NCI-H2171 treated with DMSO at 0.1 percent for 48 hours (cell line): ENCODE measurements at regions not wholly inside any gene's neighbourhood (a gene's known extent, or its start where the extent isn't known, plus 50 kb on each side); places are given as distances from the start of the nearest gene placed in this dataset.
"Not testable (repeated sequence)": the region's sequence is repeated elsewhere in the genome, so short reads cannot be mapped to it uniquely, and the experiment has no call there.

ENCODE experiments used
- DNase-seq: peaks from one replicate; lab custom pipeline; 2025; lab: John Stamatoyannopoulos, UW

- DNase-seq: no peak
These were observed 147.5 kb upstream of the PIK3R1 start for GRCh38 chr5:68067976-68068603.

GRCh38 chr5:68067291-68067690, 148.3 kb upstream of the PIK3R1 start:
- DNase-seq: no peak

GRCh38 chr5:68066277-68066955, 149.1 kb upstream of the PIK3R1 start:
- no peak for DNase-seq

GRCh38 chr5:68065321-68065720, 150.2 kb upstream of the PIK3R1 start:
- DNase-seq: not testable (repeated sequence)

GRCh38 chr5:68060382-68060781, 155.2 kb upstream of the PIK3R1 start:
- no peak for DNase-seq

GRCh38 chr5:68057191-68057590, 158.4 kb upstream of the PIK3R1 start:
- no peak for DNase-seq

- DNase-seq: no peak
These were observed 159.9 kb upstream of the PIK3R1 start for GRCh38 chr5:68055686-68056085.

- DNase-seq: no peak
These were observed 160.9 kb upstream of the PIK3R1 start for GRCh38 chr5:68054638-68055037.

- DNase-seq: no peak
These were observed 162.4 kb upstream of the PIK3R1 start for GRCh38 chr5:68053202-68053601.

GRCh38 chr5:68049053-68049713, 166.4 kb upstream of the PIK3R1 start:
- DNase-seq: peak; percentile 11

- no peak for DNase-seq
These were observed 167.0 kb upstream of the PIK3R1 start for GRCh38 chr5:68048516-68048915.

GRCh38 chr5:68048054-68048453, 167.5 kb upstream of the PIK3R1 start:
- not testable (repeated sequence) for DNase-seq

- DNase-seq: no peak
These were observed 168.5 kb upstream of the PIK3R1 start for GRCh38 chr5:68047035-68047434.

GRCh38 chr5:68046445-68046844, 169.1 kb upstream of the PIK3R1 start:
- DNase-seq: no peak

- DNase-seq: no peak
These were observed 174.3 kb upstream of the PIK3R1 start for GRCh38 chr5:68041293-68041692.

- no peak for DNase-seq
These were observed 178.0 kb upstream of the PIK3R1 start for GRCh38 chr5:68037546-68037945.

GRCh38 chr5:68033961-68034571, 181.5 kb upstream of the PIK3R1 start:
- no peak for DNase-seq

- DNase-seq: no peak
These were observed 182.5 kb upstream of the PIK3R1 start for GRCh38 chr5:68033029-68033428.

GRCh38 chr5:68032216-68032762, 183.3 kb upstream of the PIK3R1 start:
- no peak for DNase-seq

- DNase-seq: no peak
These were observed 187.3 kb upstream of the PIK3R1 start for GRCh38 chr5:68028131-68028727.

GRCh38 chr5:68027519-68027918, 188.0 kb upstream of the PIK3R1 start:
- no peak for DNase-seq
